Lung (tissue), 11 donors: ENCODE measurements at regions not wholly inside any gene's neighbourhood (a gene's known extent, or its start where the extent isn't known, plus 50 kb on each side); places are given as distances from the start of the nearest gene placed in this dataset.
A peak's percentile ranks its signal among the peaks of the same experiment; 100 is the strongest.

Experiments
- ATAC-seq: fragments of 200-7000 bp; cut with Tn5 transposase; one replicate; pipeline ENCODE4 v1.9.1; 2020; ENCODE audit warnings: moderate number of reproducible peaks; ENCODE audit not compliant: insufficient read depth, low FRiP score
- DNase-seq, 3 donors: peaks; one replicate each; pipeline ENCODE4 v3.0.0-alpha.2; 2013 to 2017
- H3K27ac ChIP-seq, 2 donors: one replicate each; pipeline ENCODE4 v1.5.1; 2013; ENCODE audit warnings: mild to moderate bottlenecking in 2 of 2, moderate library complexity in 2 of 2, control low read depth in 1 of 2, inconsistent platforms in 1 of 2, low read depth in 1 of 2, low read length in 1 of 2
- H3K27me3 ChIP-seq, 3 donors: one replicate each; pipeline ENCODE4 v1.5.1; 2013; ENCODE audit warnings: low read length in 2 of 3; ENCODE audit not compliant: control insufficient read depth in 3 of 3, insufficient read depth in 3 of 3
- H3K36me3 ChIP-seq, 4 donors: one replicate each; pipeline ENCODE4 v1.5.1; 2013; ENCODE audit warnings: low read length in 4 of 4, mild to moderate bottlenecking in 1 of 4, moderate library complexity in 1 of 4; ENCODE audit not compliant: control insufficient read depth in 4 of 4, insufficient read depth in 4 of 4
- H3K4me1 ChIP-seq, 5 donors: one replicate each; pipeline ENCODE4 v1.5.1; 2013; ENCODE audit warnings: low read length in 5 of 5, mild to moderate bottlenecking in 2 of 5, moderate library complexity in 1 of 5; ENCODE audit not compliant: control insufficient read depth in 5 of 5, insufficient read depth in 5 of 5
- H3K4me3 ChIP-seq: one replicate; pipeline ENCODE4 v1.5.1; 2013; ENCODE audit warnings: mild to moderate bottlenecking, control low read depth, moderate library complexity
- H3K9ac ChIP-seq, 2 donors: one replicate each; pipeline ENCODE4 v1.5.1; 2013; ENCODE audit warnings: low read length in 2 of 2, control low read depth in 1 of 2; ENCODE audit not compliant: insufficient read depth in 1 of 2
- H3K9me3 ChIP-seq, 4 donors: one replicate each; pipeline ENCODE4 v1.5.1; 2013; ENCODE audit warnings: low read length in 3 of 4, mild to moderate bottlenecking in 1 of 4, moderate library complexity in 1 of 4; ENCODE audit not compliant: control insufficient read depth in 4 of 4, insufficient read depth in 3 of 4
- CTCF ChIP-seq: IDR thresholded peaks from 2 replicates; pipeline ENCODE4 v1.5.1; 2012; ENCODE audit warnings: mild to moderate bottlenecking; ENCODE audit errors: control extremely low read depth, extremely low read depth
- WGBS, 2 donors: extraction: QIAGEN DNeasy Blood & Tissue Kit; methylation state at CpG; one replicate each; pipeline ENCODE4 v1.1.7; 2013; 5-methylcytosine and 5-hydroxymethylcytosine counted together
- donor health status: control.
- donor health status: control.
- donor health status: Bipolar disorder and iron deficiency.
- donor health status: healthy.
- donor health status: DM: yes; HTN: yes; CAD: no.

- Histone ChIP-seq H3K27me3 (no peaks in the 10 kb centered on the region), H3K4me1 (peaks cover 0 to 14% (median 6%) of the 10 kb centered on the region in 5 donors), H3K9me3 (no peaks in the 10 kb centered on the region), H3K4me3 (no peak overlapping the region), H3K36me3 (no peaks in the 10 kb centered on the region), H3K9ac (no peak overlapping the region), H3K27ac (peak overlapping the region in 1 of 2 donors; percentile 3)
- DNase-seq (no peak), ATAC-seq (no peak)
- 72 to 82% methylated on average over 5 of the region's 5 CpGs for WGBS, 2 donors
- no peak for TF ChIP-seq CTCF
These were observed 497.9 kb downstream of the ARHGEF28 start for GRCh38 chr5:74123929-74124328.

GRCh38 chr5:74122979-74123590 is 497.1 kb downstream of the ARHGEF28 start:
- Histone ChIP-seq H3K27ac (no peak overlapping the region), H3K27me3 (no peaks in the 10 kb centered on the region), H3K36me3 (no peaks in the 10 kb centered on the region), H3K4me1 (peaks cover 0 to 11% (median 6%) of the 10 kb centered on the region in 5 donors), H3K9me3 (peaks cover 0 to 3% (median 0%) of the 10 kb centered on the region in 4 donors), H3K4me3 (no peak overlapping the region), H3K9ac (no peak overlapping the region)
- TF ChIP-seq CTCF, result no peak
- ATAC-seq (no peak), DNase-seq (no peak)
- 75 to 80% methylated on average over 6 of the region's 6 CpGs for WGBS, 2 donors

- no peaks in the 10 kb centered on the region for H3K27me3 ChIP-seq
- ATAC-seq, result no peak
- no peak overlapping the region for H3K9ac ChIP-seq
These were observed 496.2 kb downstream of the ARHGEF28 start for GRCh38 chr5:74122175-74122574.

More at GRCh38 chr5:74122175-74122574, 496.2 kb downstream of the ARHGEF28 start:
- Histone ChIP-seq H3K4me1 (peaks cover 0 to 11% (median 0%) of the 10 kb centered on the region in 5 donors), H3K9me3 (peaks cover 0 to 3% (median 0%) of the 10 kb centered on the region in 4 donors), H3K4me3 (no peak overlapping the region), H3K27ac (no peak overlapping the region), H3K36me3 (no peaks in the 10 kb centered on the region)
- no peak for TF ChIP-seq CTCF
- WGBS, 2 donors, result 57 to 63% methylated on average over 1 of the region's 1 CpG
- no peak for DNase-seq
